Inflammatory macrophage (primary cell): ENCODE measurements at regions not wholly inside any gene's neighbourhood (a gene's known extent, or its start where the extent isn't known, plus 50 kb on each side); places are given as distances from the start of the nearest gene placed in this dataset.
A peak's percentile ranks its signal among the peaks of the same experiment; 100 is the strongest.
"Not testable (repeated sequence)": the region's sequence is repeated elsewhere in the genome, so short reads cannot be mapped to it uniquely, and the experiment has no call there.

Experiments
- DNase-seq, 2 donors: peaks; one replicate each; pipeline ENCODE4 v3.0.0-alpha.2; 2020 to 2022

DNA sequence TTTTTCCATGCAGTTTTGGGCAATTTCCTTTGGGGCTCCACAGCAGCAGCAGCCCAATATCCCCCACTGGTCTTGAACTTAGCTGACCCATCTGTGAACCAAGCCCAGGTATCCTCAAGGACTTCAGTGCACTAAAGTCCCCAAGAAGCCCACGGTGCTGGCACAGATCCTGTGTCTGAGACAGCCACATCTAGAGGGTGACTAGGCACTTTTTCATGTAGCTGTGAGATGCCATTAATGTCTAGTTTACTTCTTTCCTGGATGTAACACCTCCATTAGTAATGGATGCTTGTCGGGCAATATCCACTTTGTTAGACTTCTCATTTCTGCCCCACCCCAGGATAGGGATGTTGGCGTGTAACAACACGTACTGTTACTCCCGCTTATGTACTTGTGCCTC, 117.9 kb downstream of the GPCPD1 start:
- DNase-seq, result no peak

DNA sequence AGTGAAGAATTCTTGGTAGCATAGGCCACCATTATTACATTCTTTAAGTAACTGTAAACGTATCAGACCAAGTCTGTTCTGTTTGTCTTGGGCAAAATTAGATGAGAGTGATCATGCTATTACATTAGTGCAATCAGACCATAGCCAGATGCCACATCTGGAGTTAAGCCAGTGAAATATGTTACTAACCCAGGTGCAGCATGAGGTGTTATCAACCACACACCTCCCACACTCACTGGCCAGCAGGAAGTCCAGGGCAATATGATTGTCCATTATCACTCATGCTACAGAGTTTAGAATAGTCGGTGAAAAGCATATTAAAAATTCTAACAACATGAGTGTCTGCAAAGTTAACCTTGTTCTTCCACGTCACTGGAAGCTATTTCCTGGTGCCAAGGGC, 119.4 kb downstream of the GPCPD1 start:
- no peak for DNase-seq

DNA sequence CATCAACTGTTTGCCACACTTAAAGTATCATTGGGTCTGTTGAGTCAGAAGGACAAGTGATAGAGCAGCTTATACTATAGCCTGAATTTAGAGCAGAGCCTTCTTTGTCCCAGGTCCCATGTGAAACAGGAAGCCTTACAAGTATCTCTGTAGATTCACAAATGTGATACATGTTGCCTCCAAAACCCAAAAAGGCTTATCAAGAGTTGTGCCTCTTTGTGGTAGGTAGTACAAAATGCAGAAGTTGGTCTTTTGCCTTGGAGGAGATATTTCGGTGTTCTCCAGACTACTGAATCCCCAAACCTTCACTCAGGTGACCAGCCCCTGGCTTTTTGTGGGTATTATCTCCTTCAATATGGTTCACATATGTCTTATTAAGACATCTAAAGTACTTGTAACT, 121.2 kb downstream of the GPCPD1 start:
- no peak for DNase-seq

- DNase-seq, result no peak
Observed at GRCh38 chr20:5488823-5489222, 122.0 kb downstream of the GPCPD1 start.

- DNase-seq, result no peak
Observed at GRCh38 chr20:5486377-5487054, 124.3 kb downstream of the GPCPD1 start.

GRCh38 chr20:5484926-5485325, 125.9 kb downstream of the GPCPD1 start:
- DNase-seq, result no peak

- DNase-seq, result no peak
Observed at GRCh38 chr20:5484346-5484745, 126.5 kb downstream of the GPCPD1 start.

DNA sequence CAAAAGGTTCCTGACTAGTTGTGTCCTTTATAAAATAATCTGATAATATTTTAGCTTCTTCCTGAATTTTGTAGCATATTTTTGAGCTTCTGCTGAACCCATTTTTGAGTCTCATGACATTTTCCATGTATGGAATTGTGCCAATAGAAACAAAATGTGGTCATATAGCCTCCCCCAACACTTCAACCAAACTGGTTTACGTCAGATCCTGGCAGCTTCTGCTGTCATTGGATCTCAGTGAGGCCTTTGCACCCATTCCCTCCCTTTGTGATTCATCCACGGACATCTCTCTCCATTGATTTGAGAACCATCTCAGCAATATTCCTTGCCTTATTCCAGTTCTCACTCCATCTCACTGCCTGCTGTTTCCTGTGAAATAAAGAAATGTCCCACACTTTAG, 128.0 kb downstream of the GPCPD1 start:
- no peak for DNase-seq

DNA sequence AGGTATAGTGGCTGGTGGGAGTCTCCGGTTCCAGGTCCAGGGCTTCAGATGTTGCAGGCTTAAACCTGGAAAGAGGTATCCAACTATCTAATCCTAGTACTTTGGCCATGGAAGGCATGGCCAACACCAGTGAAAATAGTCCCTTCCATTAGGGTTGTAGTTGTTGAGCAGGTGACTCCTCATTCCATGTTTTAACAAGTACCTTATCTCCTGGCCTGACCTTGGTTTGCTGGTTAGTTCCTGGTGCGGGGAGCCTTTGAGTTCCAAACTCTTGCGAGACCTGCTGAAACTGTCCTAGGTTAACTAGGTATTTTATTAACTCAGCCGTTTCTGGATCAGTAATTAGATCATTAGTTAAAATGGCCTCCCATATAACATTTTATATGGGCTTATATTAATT, 128.9 kb downstream of the GPCPD1 start:
- DNase-seq, result no peak

DNA sequence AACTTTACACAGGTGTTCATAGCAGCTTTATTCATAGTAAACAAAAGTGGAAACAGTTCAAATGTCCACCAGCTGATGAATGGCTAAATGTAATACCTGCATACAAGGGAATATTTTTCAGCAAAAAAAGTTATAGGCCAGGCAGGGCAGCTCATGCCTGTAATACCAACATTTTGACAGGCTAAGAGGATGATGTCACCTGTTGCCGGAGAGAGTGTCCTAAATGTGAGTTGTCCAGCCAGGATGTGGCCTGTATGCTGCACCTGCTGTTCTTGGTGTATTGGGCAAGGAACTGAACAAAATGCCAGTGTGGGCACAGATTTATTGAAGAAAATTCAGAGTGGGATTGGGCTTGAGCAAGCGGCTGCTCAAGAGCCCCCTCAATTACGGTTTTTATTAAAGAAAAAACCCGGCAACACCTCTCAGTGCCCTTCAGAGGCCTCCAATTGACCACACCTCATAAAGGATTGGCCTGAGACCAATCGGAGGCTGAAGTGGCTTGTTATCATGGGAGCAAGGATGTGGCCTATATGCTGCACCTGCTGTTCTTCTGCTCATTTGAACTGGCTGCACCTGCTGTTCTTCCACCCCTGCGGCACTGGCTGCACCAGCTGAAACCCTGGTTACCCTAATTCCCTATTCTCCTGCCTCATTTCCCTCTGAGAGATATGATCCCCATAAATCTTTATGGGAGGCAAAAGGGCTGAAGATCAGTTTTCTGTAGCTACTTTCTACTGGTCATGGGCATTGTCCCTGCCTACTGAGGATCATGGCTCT, 129.8 kb downstream of the GPCPD1 start:
- no peak for DNase-seq

DNA sequence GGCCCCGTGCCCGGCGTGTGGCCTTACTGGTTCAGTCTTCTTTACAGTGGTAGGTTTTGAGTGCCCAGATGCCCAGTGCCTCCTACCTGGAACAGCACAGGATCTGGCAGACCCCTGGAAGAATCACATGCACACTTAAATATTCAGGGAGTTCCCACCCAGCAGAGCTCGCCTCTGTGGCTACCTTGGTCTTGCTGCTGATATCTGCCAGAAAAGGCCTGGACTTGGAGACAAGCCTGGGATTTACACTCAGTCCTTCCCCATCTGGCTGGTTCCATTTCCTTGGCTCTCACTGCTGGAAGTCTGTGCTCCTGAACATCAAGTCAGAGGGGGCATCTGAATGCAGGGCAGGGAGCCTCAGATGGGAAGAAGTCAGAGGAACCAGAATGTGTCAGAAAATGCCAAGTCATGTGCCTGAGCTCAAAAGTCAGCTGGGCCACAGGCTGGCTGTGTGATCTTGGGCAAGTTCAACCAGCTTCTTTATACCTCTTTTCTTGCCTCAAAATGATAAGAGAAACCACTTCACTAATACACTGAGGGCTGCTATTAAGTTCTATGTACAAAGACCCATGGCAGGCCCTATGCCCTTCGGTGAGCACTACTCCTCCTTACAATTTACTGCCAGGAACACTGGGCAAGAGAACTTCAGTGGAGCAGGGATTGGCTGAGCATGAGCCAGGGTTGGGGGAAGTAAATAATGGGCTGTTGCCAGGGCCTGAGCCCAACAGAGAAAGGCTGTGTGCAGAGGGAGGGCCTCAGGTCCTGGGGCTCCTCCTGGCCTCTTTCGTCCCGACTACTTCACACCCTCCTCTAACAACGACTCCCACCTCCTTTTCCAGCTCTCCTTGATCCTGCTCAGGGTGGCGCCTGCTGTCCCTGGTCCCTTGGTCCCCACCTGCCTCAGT, 135.9 kb downstream of the GPCPD1 start:
- DNase-seq, result peak; percentile 12 to 13

DNA sequence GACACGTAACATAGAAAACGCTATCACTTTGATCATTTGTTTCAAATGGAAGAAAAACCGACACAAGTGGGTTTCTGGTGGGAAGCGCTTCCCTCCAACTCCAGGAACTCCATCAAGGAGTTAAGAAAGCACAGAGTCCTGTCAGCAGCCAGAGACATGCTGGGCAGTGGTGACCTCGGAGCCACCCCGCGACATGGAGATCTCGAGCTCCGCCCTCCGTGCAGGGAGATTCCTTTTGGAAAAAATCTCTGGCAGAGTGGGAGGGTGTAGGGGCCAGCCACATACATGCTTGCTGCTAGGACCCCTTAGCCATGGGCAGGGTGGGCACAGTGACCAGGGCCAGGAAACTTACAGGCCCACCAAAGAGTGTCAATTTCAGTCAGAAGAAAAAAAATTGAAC, 138.9 kb downstream of the GPCPD1 start:
- not testable (repeated sequence) for DNase-seq

DNA sequence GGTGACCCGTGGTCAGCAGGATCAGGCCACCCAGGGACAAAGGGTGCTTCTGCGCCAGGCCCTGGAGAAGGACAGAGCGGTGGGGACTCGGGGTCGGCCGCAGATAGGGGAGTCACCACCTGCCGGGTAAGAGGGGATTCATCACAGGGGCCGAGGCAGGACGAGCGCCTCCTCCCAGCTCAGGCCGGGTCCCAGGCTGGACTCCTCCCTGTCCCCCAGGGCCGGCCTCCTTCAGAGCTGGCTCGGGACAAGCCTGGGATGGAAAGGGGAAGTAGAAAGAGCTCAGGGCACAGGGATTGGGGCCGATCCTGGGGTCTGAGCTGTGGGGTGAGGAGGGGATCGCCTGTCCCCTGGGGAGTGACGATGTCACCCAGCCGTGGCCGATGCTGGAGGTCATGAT, 139.4 kb downstream of the GPCPD1 start:
- DNase-seq, result no peak

- no peak for DNase-seq
Observed at GRCh38 chr20:5470943-5471342, 139.9 kb downstream of the GPCPD1 start.

GRCh38 chr20:5470458-5470857, 140.3 kb downstream of the GPCPD1 start:
- no peak for DNase-seq

GRCh38 chr20:5469111-5469510, 141.7 kb downstream of the GPCPD1 start:
- DNase-seq, result no peak

GRCh38 chr20:5467086-5467485, 143.7 kb downstream of the GPCPD1 start:
- DNase-seq, result no peak

- no peak for DNase-seq
Observed at GRCh38 chr20:5465604-5465927, 145.2 kb downstream of the GPCPD1 start.

- DNase-seq, result no peak
Observed at GRCh38 chr20:5464901-5465603, 145.8 kb downstream of the GPCPD1 start.

GRCh38 chr20:5463007-5463686, 146.4 kb upstream of the PROKR2 start:
- no peak for DNase-seq

GRCh38 chr20:5453745-5454144, 137.0 kb upstream of the PROKR2 start:
- DNase-seq, result not testable (repeated sequence)

DNA sequence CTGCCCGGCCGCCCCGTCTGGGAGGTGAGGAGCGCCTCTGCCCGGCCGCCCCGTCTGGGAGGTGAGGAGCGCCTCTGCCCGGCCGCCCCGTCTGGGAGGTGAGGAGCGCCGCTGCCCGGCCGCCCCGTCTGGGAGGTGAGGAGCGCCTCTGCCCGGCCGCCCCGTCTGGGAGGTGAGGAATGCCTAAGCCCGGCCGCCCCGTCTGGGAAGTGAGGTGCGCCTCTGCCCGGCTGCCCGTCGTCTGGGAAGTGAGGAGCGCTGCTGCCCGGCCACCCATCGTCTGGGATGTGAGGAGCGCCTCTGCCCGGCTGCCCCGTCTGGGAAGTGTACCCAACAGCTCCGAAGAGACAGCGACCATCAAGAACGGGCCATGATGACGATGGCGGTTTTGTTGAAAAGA, 136.6 kb upstream of the PROKR2 start:
- not testable (repeated sequence) for DNase-seq
